IMR-90 (cell line): ENCODE measurements at regions not wholly inside any gene's neighbourhood (a gene's known extent, or its start where the extent isn't known, plus 50 kb on each side); places are given as distances from the start of the nearest gene placed in this dataset.

ENCODE experiments used
- CHD1 ChIP-seq: IDR thresholded peaks from 2 replicates; pipeline ENCODE4 v1.6.1; 2012; ENCODE audit warnings: low read depth, low read length, improper control_type of control experiment
- POLR2A ChIP-seq: IDR thresholded peaks from 2 replicates; pipeline ENCODE4 v1.6.1; 2012; ENCODE audit warnings: mild to moderate bottlenecking, low read depth, low read length
- TF ChIP-seq, protein P1 (sequence below): conservative IDR thresholded peaks from 2 replicates; pipeline ENCODE4 v1.5.1; 2012; ENCODE audit warnings: mild to moderate bottlenecking, low read depth, low read length, improper control_type of control experiment
- TF ChIP-seq, protein P2 (sequence below): fragments of 150-350 bp; IDR thresholded peaks from 2 replicates; pipeline ENCODE4 v1.6.1; 2016; ENCODE audit warnings: low read depth, mild to moderate bottlenecking, low read length, moderate library complexity, borderline replicate concordance

DNA sequence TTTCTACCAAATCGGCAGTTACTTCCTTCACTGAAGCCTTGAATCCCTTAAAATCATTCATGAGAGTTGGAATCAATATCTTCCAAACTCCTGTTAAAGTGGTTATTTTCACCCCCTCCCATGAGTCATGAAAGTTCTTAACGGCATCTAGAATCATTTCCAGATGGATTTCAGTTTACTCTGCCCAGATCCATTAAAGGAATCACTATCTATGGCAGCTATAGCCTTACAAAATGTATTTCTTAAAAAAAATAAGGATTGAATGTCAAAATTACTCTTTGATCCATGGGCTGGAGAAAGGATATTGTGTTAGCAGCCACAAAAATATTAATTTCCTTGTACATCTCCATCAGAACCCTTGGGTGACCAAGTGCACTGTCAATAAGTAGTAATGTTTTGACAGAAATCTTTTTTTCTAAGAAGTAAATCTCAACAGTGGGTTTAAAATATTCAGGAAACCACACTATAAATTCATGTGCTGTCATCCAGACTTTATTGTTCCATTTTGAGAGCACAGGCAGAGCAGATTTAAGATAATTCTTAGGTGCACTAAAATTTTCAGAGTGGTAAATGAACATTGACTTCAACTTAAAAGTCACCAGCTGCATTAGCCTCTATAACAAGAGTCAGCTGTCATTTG is 767.7 kb downstream of the DTWD2 start:
- TF ChIP-seq, protein P1, sequence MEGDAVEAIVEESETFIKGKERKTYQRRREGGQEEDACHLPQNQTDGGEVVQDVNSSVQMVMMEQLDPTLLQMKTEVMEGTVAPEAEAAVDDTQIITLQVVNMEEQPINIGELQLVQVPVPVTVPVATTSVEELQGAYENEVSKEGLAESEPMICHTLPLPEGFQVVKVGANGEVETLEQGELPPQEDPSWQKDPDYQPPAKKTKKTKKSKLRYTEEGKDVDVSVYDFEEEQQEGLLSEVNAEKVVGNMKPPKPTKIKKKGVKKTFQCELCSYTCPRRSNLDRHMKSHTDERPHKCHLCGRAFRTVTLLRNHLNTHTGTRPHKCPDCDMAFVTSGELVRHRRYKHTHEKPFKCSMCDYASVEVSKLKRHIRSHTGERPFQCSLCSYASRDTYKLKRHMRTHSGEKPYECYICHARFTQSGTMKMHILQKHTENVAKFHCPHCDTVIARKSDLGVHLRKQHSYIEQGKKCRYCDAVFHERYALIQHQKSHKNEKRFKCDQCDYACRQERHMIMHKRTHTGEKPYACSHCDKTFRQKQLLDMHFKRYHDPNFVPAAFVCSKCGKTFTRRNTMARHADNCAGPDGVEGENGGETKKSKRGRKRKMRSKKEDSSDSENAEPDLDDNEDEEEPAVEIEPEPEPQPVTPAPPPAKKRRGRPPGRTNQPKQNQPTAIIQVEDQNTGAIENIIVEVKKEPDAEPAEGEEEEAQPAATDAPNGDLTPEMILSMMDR: no peak
- TF ChIP-seq, protein P2, sequence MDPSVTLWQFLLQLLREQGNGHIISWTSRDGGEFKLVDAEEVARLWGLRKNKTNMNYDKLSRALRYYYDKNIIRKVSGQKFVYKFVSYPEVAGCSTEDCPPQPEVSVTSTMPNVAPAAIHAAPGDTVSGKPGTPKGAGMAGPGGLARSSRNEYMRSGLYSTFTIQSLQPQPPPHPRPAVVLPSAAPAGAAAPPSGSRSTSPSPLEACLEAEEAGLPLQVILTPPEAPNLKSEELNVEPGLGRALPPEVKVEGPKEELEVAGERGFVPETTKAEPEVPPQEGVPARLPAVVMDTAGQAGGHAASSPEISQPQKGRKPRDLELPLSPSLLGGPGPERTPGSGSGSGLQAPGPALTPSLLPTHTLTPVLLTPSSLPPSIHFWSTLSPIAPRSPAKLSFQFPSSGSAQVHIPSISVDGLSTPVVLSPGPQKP: no peak
- no peak for TF ChIP-seq POLR2A
- TF ChIP-seq CHD1: no peak
